ENCODE measurements at regions not wholly inside any gene's neighbourhood (a gene's known extent, or its start where the extent isn't known, plus 50 kb on each side); places are given as distances from the start of the nearest gene placed in this dataset.

DNA sequence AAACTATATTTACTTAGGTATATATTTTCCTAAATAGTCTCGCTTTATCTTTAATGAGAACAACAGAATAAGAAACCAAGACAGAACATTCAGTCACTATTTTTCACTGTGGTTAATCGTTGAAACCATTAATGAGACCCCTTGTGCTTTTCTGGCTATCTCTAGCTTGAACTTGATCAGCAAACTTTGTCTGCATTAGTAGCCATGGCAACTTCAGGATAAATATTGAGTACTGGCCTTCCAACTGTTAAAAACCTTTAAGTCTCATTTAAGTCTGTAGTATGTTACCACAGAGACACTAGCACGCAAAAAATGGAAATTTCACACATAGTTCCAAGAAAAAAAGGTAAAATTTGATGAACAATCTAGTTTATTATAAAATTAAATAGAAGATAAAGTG, 946.0 kb downstream of the SLITRK5 start:
- WGBS: 63% methylated on average over 3 of the region's 3 CpGs
- DNase-seq (ENCODE audit: low spot score): no peak
- TF ChIP-seq POLR2A (IDR thresholded peaks at IDR 0.05): no peak
- TF ChIP-seq POLR2AphosphoS5 (IDR thresholded peaks at IDR 0.05): no peak
- TF ChIP-seq, protein P1, sequence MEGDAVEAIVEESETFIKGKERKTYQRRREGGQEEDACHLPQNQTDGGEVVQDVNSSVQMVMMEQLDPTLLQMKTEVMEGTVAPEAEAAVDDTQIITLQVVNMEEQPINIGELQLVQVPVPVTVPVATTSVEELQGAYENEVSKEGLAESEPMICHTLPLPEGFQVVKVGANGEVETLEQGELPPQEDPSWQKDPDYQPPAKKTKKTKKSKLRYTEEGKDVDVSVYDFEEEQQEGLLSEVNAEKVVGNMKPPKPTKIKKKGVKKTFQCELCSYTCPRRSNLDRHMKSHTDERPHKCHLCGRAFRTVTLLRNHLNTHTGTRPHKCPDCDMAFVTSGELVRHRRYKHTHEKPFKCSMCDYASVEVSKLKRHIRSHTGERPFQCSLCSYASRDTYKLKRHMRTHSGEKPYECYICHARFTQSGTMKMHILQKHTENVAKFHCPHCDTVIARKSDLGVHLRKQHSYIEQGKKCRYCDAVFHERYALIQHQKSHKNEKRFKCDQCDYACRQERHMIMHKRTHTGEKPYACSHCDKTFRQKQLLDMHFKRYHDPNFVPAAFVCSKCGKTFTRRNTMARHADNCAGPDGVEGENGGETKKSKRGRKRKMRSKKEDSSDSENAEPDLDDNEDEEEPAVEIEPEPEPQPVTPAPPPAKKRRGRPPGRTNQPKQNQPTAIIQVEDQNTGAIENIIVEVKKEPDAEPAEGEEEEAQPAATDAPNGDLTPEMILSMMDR (IDR thresholded peaks at IDR 0.05): no peak

GRCh38 chr13:88622362-88622973, 951.3 kb downstream of the SLITRK5 start:
- Histone ChIP-seq H3K27ac (no peak overlapping the region), H3K4me1 (replicated peaks) (no peaks in the 10 kb centered on the region), H3K9me3 (no peaks in the 10 kb centered on the region), H3K4me3 (no peak overlapping the region), H3K27me3 (replicated peaks; ENCODE audit: insufficient read depth) (no peaks in the 10 kb centered on the region), H3K36me3 (no peaks in the 10 kb centered on the region)
- TF ChIP-seq POLR2AphosphoS5 (IDR thresholded peaks at IDR 0.05): no peak
- TF ChIP-seq POLR2A (IDR thresholded peaks at IDR 0.05): no peak
- TF ChIP-seq, protein P1 (IDR thresholded peaks at IDR 0.05): no peak
- 89% methylated on average over 2 of the region's 2 CpGs for WGBS
- no peak for DNase-seq (ENCODE audit: low spot score)
- intact Hi-C loops (cut with DNase I): no loop called here

More for the DNA sequence above, 946.0 kb downstream of the SLITRK5 start:
- Histone ChIP-seq H3K36me3 (no peaks in the 10 kb centered on the region), H3K9me3 (no peaks in the 10 kb centered on the region), H3K4me3 (no peak overlapping the region), H3K27me3 (replicated peaks; ENCODE audit: insufficient read depth) (no peaks in the 10 kb centered on the region), H3K4me1 (replicated peaks) (no peaks in the 10 kb centered on the region), H3K27ac (no peak overlapping the region)
- intact Hi-C loops (cut with DNase I): no loop called here

DNA sequence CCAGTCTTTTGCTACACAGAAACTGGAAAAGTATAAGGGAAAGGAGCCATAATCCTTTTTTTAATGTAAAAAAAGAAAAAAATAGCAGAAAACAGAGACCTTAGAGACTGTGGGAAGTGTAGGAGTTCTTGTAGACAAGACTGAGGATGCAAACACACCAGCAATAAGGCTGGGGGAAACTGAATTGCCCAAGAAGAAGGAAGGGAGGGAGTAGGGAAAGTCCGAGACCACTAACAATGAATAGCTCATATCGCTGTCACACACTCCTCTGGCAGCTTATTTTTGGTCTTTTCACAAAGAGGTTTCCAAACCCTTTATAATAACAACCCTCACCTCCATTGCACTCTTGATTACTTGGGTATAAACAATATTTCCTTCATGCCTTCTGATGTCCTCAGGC, 952.0 kb downstream of the SLITRK5 start:
- no peak overlapping the region for H3K4me3 ChIP-seq
- H3K36me3 ChIP-seq: no peaks in the 10 kb centered on the region
- no peaks in the 10 kb centered on the region for H3K27me3 ChIP-seq (replicated peaks; ENCODE audit: insufficient read depth)
- no peak overlapping the region for H3K27ac ChIP-seq
- TF ChIP-seq POLR2A (IDR thresholded peaks at IDR 0.05): no peak
- TF ChIP-seq, protein P1 (IDR thresholded peaks at IDR 0.05): no peak
- TF ChIP-seq POLR2AphosphoS5 (IDR thresholded peaks at IDR 0.05): no peak
- intact Hi-C loops (cut with DNase I): no loop called here
- no peaks in the 10 kb centered on the region for H3K4me1 ChIP-seq (replicated peaks)
- no peaks in the 10 kb centered on the region for H3K9me3 ChIP-seq
- WGBS: 89% methylated on average over 2 of the region's 2 CpGs
- no peak for DNase-seq (ENCODE audit: low spot score)

DNA sequence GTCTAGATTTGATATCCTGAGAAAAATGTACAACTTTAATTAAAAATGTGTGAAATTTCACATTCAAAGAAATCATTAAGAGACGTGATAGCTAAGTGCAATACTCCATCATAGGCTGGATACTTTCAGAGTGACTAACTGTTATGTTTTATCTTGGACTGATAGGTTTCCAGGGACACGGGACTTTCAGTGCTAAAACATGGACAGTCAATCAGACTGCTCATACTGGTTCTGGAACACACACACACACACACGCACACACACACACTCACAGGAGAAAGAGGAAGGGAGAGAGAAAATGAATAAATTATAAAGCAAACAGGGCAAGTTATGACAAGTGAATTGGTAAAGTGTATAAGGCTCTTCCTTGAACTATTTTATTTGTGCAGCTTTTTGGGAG, 955.9 kb downstream of the SLITRK5 start:
- 54% methylated on average over 3 of the region's 3 CpGs for WGBS
- Histone ChIP-seq H3K27me3 (replicated peaks; ENCODE audit: insufficient read depth) (no peaks in the 10 kb centered on the region), H3K4me3 (no peak overlapping the region), H3K36me3 (no peaks in the 10 kb centered on the region), H3K9me3 (no peaks in the 10 kb centered on the region), H3K27ac (no peak overlapping the region), H3K4me1 (replicated peaks) (no peaks in the 10 kb centered on the region)
- intact Hi-C loops (cut with DNase I): no loop called here
- DNase-seq (ENCODE audit: low spot score): no peak
- TF ChIP-seq, protein P1 (IDR thresholded peaks at IDR 0.05): no peak
- TF ChIP-seq POLR2AphosphoS5 (IDR thresholded peaks at IDR 0.05): no peak
- TF ChIP-seq POLR2A (IDR thresholded peaks at IDR 0.05): no peak

GRCh38 chr13:88628882-88629281, 957.7 kb downstream of the SLITRK5 start:
- TF ChIP-seq, protein P1 (IDR thresholded peaks at IDR 0.05): no peak
- no peak for TF ChIP-seq POLR2A (IDR thresholded peaks at IDR 0.05)
- no peak for TF ChIP-seq POLR2AphosphoS5 (IDR thresholded peaks at IDR 0.05)
- intact Hi-C loops (cut with DNase I): no loop called here
- H3K4me1 ChIP-seq (replicated peaks): no peaks in the 10 kb centered on the region
- H3K4me3 ChIP-seq: no peak overlapping the region
- H3K9me3 ChIP-seq: no peaks in the 10 kb centered on the region
- DNase-seq (ENCODE audit: low spot score): no peak
- no peaks in the 10 kb centered on the region for H3K36me3 ChIP-seq
- H3K27ac ChIP-seq: no peak overlapping the region
- no peaks in the 10 kb centered on the region for H3K27me3 ChIP-seq (replicated peaks; ENCODE audit: insufficient read depth)
- WGBS: 36% methylated on average over 1 of the region's 1 CpG

Data from prostate gland (tissue), 2 donors.